GM12878 (cell line): ENCODE measurements at regions not wholly inside any gene's neighbourhood (a gene's known extent, or its start where the extent isn't known, plus 50 kb on each side); places are given as distances from the start of the nearest gene placed in this dataset.

Source experiments
- CHD1 ChIP-seq: IDR thresholded peaks from 2 replicates; pipeline ENCODE4 v1.6.1; 2012; ENCODE audit warnings: low read depth, low read length, improper control_type of control experiment
- FOXK2 ChIP-seq: fragments of 450-650 bp; IDR thresholded peaks from 2 replicates; pipeline ENCODE4 v1.6.1; 2017; ENCODE audit warnings: mild to moderate bottlenecking, moderate library complexity
- IRF4 ChIP-seq: IDR thresholded peaks from 2 replicates; pipeline ENCODE4 v1.6.1; 2011; ENCODE audit warnings: low read depth, low read length
- MTA3 ChIP-seq: IDR thresholded peaks from 2 replicates; pipeline ENCODE4 v1.6.1; 2012; ENCODE audit warnings: low read length, inconsistent platforms, borderline replicate concordance
- PAX5 ChIP-seq: IDR thresholded peaks from 2 replicates; pipeline ENCODE4 v1.6.1; 2011; ENCODE audit warnings: low read depth, low read length, borderline replicate concordance
- SMARCA5 ChIP-seq: fragments of 450-650 bp; IDR thresholded peaks from 2 replicates; pipeline ENCODE4 v1.6.1; 2017; ENCODE audit warnings: mild to moderate bottlenecking
- SREBF1 ChIP-seq: IDR thresholded peaks from 2 replicates; pipeline ENCODE4 v1.6.1; 2012; ENCODE audit warnings: mild to moderate bottlenecking, low read length
- TF ChIP-seq, protein P1 (sequence below): fragments of 450-650 bp; IDR thresholded peaks from 2 replicates; pipeline ENCODE4 v1.6.1; 2017; ENCODE audit warnings: mild to moderate bottlenecking, moderate library complexity
- TF ChIP-seq, protein P2 (sequence below): IDR thresholded peaks from 2 replicates; pipeline ENCODE4 v1.6.1; 2011; ENCODE audit warnings: borderline replicate concordance, low read depth, mild to moderate bottlenecking, moderate library complexity, low read length; ENCODE audit not compliant: insufficient read depth, poor library complexity, severe bottlenecking
- TF ChIP-seq, protein P3 (sequence below): fragments of 450-650 bp; formaldehyde crosslinking; IDR thresholded peaks from 2 replicates; pipeline ENCODE4 v1.4.0; 2022; ENCODE audit warnings: mild to moderate bottlenecking, moderate library complexity

DNA sequence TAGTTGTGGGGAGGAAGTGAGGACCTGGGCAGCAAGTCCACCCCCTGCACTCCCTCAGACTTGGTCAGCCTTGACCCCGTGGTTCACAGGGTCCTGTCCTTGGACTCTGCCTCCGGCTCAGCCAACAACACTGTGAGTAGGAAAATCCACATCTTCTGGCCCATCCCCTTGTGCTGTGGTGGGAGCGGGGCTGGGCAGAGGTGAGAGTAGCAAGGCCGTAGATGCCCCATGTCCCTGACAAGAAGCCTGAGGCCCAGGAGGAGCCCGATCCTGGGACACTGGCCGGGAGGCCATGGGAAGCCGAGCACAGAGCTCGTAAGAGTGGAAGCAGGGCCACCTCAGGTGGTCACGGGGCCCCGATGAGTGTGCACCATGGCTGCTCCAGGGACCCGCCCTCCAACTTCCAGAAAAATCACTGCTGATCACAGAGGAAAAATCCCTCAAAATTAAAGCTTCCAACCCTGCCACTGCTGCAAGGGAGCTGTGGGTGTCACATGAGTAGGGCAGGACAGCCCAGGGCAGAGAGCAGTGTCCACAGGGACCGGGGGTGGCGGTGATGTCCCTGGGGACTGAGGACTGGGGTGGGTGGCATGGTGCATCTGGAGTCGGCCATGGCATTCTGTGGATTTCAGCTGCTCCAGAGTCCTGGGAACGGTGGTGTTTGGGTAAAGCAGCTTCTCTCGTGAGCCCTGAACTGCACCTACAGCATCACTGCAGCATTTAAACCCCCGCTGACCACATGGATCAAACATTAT, 189.4 kb downstream of the DLL1 start (continued):
- no peak for TF ChIP-seq PAX5
- no peak for TF ChIP-seq CHD1
- no peak for TF ChIP-seq SREBF1
- no peak for TF ChIP-seq FOXK2
- TF ChIP-seq IRF4 = no peak
- TF ChIP-seq, protein P1, sequence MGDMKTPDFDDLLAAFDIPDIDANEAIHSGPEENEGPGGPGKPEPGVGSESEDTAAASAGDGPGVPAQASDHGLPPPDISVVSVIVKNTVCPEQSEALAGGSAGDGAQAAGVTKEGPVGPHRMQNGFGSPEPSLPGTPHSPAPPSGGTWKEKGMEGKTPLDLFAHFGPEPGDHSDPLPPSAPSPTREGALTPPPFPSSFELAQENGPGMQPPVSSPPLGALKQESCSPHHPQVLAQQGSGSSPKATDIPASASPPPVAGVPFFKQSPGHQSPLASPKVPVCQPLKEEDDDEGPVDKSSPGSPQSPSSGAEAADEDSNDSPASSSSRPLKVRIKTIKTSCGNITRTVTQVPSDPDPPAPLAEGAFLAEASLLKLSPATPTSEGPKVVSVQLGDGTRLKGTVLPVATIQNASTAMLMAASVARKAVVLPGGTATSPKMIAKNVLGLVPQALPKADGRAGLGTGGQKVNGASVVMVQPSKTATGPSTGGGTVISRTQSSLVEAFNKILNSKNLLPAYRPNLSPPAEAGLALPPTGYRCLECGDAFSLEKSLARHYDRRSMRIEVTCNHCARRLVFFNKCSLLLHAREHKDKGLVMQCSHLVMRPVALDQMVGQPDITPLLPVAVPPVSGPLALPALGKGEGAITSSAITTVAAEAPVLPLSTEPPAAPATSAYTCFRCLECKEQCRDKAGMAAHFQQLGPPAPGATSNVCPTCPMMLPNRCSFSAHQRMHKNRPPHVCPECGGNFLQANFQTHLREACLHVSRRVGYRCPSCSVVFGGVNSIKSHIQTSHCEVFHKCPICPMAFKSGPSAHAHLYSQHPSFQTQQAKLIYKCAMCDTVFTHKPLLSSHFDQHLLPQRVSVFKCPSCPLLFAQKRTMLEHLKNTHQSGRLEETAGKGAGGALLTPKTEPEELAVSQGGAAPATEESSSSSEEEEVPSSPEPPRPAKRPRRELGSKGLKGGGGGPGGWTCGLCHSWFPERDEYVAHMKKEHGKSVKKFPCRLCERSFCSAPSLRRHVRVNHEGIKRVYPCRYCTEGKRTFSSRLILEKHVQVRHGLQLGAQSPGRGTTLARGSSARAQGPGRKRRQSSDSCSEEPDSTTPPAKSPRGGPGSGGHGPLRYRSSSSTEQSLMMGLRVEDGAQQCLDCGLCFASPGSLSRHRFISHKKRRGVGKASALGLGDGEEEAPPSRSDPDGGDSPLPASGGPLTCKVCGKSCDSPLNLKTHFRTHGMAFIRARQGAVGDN = no peak
- TF ChIP-seq SMARCA5 = no peak
- no peak for TF ChIP-seq MTA3
- TF ChIP-seq, protein P2, sequence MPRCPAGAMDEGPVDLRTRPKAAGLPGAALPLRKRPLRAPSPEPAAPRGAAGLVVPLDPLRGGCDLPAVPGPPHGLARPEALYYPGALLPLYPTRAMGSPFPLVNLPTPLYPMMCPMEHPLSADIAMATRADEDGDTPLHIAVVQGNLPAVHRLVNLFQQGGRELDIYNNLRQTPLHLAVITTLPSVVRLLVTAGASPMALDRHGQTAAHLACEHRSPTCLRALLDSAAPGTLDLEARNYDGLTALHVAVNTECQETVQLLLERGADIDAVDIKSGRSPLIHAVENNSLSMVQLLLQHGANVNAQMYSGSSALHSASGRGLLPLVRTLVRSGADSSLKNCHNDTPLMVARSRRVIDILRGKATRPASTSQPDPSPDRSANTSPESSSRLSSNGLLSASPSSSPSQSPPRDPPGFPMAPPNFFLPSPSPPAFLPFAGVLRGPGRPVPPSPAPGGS = no peak
- TF ChIP-seq, protein P3, sequence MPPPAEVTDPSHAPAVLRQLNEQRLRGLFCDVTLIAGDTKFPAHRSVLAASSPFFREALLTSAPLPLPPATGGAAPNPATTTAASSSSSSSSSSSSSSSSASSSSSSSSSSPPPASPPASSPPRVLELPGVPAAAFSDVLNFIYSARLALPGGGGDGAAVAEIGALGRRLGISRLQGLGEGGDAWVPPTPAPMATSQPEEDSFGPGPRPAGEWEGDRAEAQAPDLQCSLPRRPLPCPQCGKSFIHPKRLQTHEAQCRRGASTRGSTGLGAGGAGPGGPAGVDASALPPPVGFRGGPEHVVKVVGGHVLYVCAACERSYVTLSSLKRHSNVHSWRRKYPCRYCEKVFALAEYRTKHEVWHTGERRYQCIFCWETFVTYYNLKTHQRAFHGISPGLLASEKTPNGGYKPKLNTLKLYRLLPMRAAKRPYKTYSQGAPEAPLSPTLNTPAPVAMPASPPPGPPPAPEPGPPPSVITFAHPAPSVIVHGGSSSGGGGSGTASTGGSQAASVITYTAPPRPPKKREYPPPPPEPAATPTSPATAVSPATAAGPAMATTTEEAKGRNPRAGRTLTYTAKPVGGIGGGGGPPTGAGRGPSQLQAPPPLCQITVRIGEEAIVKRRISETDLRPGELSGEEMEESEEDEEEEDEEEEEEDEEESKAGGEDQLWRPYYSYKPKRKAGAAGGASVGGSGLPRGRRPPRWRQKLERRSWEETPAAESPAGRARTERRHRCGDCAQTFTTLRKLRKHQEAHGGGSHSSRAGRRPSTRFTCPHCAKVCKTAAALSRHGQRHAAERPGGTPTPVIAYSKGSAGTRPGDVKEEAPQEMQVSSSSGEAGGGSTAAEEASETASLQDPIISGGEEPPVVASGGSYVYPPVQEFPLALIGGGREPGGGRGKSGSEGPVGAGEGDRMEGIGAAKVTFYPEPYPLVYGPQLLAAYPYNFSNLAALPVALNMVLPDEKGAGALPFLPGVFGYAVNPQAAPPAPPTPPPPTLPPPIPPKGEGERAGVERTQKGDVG (CRISPR knock-in tag) = no peak
